Cardiac muscle cell (in vitro differentiated cells and primary cell): ENCODE measurements at regions not wholly inside any gene's neighbourhood (a gene's known extent, or its start where the extent isn't known, plus 50 kb on each side); places are given as distances from the start of the nearest gene placed in this dataset.

Experiments used
- DNase-seq, 2 donors: peaks; one replicate each; pipeline versions ENCODE4 v3.0.0 to v3.0.0-alpha.2; 2010 to 2017; ENCODE audit warnings: low read depth in 1 of 2, low spot score in 1 of 2
- H3K27ac ChIP-seq: fragments of 200-600 bp; sonication (generic); 2 replicates; pipeline ENCODE4 v1.5.1; 2016
- H3K27me3 ChIP-seq: fragments of 200-600 bp; sonication (generic); 2 replicates; pipeline ENCODE4 v1.6.0; 2016; ENCODE audit warnings: control low read depth
- H3K36me3 ChIP-seq: fragments of 200-600 bp; sonication (generic); 2 replicates; pipeline ENCODE4 v1.5.1; 2016; ENCODE audit warnings: control low read depth
- H3K4me1 ChIP-seq: fragments of 200-600 bp; sonication (generic); 2 replicates; pipeline ENCODE4 v1.8.1; 2017; ENCODE audit warnings: low read depth, mild to moderate bottlenecking, mixed run types
- H3K4me3 ChIP-seq: fragments of 200-600 bp; sonication (generic); 2 replicates; pipeline ENCODE4 v1.5.1; 2016; ENCODE audit warnings: mild to moderate bottlenecking
- H3K9me3 ChIP-seq: fragments of 200-600 bp; sonication (generic); 2 replicates; pipeline ENCODE4 v1.5.1; 2017; ENCODE audit warnings: low read depth, mild to moderate bottlenecking, control low read depth
- TF ChIP-seq, protein P1 (sequence below): IDR thresholded peaks from 2 replicates; pipeline ENCODE4 v1.5.1; 2012; ENCODE audit warnings: low read depth, mild to moderate bottlenecking, low read length

DNA sequence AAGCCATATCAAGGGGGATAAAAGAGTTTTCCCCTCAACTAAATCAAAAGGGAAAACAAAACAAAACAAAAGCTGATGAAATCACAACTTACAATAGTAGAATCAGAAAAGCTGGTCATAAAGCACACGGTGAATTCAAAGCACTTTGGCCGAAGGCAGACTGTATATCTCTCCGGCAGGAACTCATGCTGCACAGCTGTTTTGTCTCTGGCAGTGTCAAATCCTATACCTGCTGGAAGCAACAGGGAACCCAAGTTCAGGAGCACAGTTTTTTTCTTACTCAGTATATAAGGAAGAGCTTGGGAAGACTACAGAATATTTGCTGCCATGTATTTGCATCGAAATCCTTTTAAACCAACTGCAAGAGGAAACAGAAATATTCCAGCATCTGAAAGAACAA is 213.7 kb downstream of the RFC3 start:
- Histone ChIP-seq H3K4me3 (no peak overlapping the region), H3K9me3 (no peaks in the 10 kb centered on the region)

DNA sequence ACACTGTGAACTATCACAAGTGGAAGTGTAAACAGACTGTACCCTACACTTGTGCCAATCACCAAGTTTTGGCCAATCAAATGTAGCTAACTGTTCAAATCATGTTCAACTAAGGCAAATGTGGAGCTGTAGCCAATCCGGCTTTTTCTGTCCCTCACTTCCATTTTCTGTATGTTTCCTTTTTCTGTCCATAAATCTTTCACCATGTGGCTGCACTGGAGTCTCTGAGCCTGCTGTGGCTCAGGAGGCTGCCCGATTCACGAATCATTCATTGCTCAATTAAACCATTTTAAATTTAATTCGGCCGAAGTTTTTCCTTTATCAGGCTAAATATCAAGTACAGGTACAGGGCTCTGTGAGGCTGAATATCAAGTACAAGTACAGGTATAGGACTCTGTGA is 216.5 kb downstream of the RFC3 start:
- no peak overlapping the region for H3K4me3 ChIP-seq
- H3K27ac ChIP-seq = no peak overlapping the region
- no peaks in the 10 kb centered on the region for H3K4me1 ChIP-seq
- no peak for DNase-seq
- no peaks in the 10 kb centered on the region for H3K27me3 ChIP-seq
- TF ChIP-seq, protein P1, sequence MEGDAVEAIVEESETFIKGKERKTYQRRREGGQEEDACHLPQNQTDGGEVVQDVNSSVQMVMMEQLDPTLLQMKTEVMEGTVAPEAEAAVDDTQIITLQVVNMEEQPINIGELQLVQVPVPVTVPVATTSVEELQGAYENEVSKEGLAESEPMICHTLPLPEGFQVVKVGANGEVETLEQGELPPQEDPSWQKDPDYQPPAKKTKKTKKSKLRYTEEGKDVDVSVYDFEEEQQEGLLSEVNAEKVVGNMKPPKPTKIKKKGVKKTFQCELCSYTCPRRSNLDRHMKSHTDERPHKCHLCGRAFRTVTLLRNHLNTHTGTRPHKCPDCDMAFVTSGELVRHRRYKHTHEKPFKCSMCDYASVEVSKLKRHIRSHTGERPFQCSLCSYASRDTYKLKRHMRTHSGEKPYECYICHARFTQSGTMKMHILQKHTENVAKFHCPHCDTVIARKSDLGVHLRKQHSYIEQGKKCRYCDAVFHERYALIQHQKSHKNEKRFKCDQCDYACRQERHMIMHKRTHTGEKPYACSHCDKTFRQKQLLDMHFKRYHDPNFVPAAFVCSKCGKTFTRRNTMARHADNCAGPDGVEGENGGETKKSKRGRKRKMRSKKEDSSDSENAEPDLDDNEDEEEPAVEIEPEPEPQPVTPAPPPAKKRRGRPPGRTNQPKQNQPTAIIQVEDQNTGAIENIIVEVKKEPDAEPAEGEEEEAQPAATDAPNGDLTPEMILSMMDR = no peak
- H3K36me3 ChIP-seq = no peaks in the 10 kb centered on the region
- no peaks in the 10 kb centered on the region for H3K9me3 ChIP-seq

More for the DNA sequence above, 213.7 kb downstream of the RFC3 start:
- DNase-seq = peak in 1 of 2 donors; percentile 2
- Histone ChIP-seq H3K4me1 (no peaks in the 10 kb centered on the region), H3K27me3 (no peaks in the 10 kb centered on the region), H3K27ac (no peak overlapping the region), H3K36me3 (no peaks in the 10 kb centered on the region)
- TF ChIP-seq, protein P1 = no peak

DNA sequence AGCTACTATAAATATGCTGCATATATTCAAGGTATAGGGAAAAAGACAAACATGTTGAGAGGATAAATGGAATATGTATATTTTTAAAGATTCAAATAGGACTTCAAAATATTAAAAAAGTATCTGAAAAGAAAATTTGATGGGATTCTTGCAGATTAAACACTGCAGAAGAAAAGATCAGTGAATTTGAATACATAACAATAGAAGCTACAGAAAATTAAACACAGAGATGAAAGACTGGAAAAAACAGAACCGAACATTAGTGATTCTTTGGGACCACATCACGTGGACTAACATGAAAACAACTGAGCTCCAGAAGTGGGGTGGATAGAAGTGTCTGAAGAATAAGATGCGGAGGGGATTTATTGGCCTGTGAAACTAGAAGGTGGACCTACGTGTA is 217.2 kb downstream of the RFC3 start:
- TF ChIP-seq, protein P1 = no peak
- Histone ChIP-seq H3K27ac (no peak overlapping the region), H3K36me3 (no peaks in the 10 kb centered on the region), H3K4me3 (no peak overlapping the region), H3K27me3 (no peaks in the 10 kb centered on the region), H3K9me3 (no peaks in the 10 kb centered on the region), H3K4me1 (no peaks in the 10 kb centered on the region)
- DNase-seq = no peak

DNA sequence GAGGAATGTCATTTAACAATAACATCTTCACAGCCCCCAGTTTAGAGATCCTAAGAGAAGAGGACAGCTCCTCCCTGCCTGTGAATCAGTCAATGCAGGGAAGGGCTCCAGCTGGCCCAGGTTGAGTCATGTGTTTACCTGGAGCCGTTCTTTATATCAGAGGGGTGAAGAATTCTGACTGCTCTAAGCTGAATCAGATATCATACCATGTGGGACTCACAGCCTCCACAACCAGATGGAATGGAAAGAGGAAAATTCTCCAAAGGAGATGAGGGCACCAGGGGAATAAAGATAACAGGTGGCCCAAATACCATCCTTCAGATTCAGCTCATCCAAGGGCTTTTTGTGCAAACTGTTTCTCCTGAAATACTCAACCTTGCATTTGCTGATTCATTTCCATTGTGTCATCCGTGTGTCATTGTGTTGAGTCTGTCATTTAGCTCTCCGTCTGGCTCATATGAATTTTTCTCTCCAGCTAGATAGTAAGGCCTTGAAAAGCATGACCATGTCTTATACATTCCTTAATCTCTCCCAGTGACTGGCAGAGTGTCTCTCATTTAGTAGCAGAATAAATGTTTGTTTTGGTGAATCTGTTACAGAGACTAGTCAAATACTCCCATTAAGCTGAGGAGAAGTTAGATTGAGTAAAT is 217.9 kb downstream of the RFC3 start:
- DNase-seq = no peak
- no peaks in the 10 kb centered on the region for H3K27me3 ChIP-seq
- no peaks in the 10 kb centered on the region for H3K4me1 ChIP-seq
- H3K36me3 ChIP-seq = no peaks in the 10 kb centered on the region
- no peak overlapping the region for H3K27ac ChIP-seq
- TF ChIP-seq, protein P1 = no peak
- no peak overlapping the region for H3K4me3 ChIP-seq
- no peaks in the 10 kb centered on the region for H3K9me3 ChIP-seq

DNA sequence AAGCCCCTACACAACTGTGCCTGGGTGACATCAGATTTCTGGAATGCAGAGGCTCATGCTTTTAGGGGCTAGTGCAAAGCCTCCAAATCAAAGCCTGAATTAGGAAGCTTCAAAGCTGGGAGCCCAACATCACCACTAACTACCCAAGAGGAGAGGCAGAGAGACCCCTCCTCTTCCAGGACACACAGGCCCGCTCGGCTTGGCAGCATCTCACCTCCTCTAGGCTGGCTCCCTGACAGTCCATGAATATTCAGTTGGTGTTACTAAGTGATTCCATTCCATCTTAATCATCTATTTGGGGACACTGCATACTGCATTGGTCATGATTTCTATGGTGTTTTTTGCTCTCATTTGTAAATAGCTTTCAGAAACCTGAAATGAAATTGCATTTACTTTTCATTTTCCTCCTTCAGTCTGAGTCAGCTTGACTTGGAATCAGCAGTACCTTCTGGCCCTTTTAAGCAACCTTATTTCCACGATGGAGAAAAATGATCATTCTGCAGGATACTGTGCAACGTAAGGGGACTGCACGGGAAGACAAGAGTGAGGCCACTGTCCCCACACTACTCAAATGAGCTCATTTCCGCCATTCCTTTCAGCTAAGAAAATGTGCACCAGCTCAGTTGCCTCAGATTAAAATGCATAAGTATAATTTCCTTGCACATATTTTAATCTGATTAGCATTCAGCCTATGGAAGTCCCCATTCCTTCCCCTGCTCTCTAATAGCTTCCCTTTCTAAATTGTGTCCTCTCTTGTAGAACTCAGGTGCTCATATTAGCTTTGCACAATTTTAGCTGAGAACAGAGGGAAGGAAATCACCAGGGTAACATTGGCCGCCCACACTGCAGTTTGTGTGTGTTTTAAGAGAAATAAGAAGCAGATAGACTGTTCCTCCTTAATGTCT is 219.9 kb downstream of the RFC3 start:
- Histone ChIP-seq H3K36me3 (no peaks in the 10 kb centered on the region), H3K9me3 (no peaks in the 10 kb centered on the region), H3K27me3 (no peaks in the 10 kb centered on the region), H3K27ac (no peak overlapping the region), H3K4me3 (no peak overlapping the region), H3K4me1 (no peaks in the 10 kb centered on the region)
- TF ChIP-seq, protein P1 = no peak
- DNase-seq = no peak
